Activated gamma-delta T cell treated with Interleukin-2 at 50 U/mL for 16 hours (primary cell): ENCODE measurements at regions not wholly inside any gene's neighbourhood (a gene's known extent, or its start where the extent isn't known, plus 50 kb on each side); places are given as distances from the start of the nearest gene placed in this dataset.

Source experiments
- DNase-seq: peaks from one replicate; pipeline ENCODE4 v3.0.0-alpha.2; 2020

DNA sequence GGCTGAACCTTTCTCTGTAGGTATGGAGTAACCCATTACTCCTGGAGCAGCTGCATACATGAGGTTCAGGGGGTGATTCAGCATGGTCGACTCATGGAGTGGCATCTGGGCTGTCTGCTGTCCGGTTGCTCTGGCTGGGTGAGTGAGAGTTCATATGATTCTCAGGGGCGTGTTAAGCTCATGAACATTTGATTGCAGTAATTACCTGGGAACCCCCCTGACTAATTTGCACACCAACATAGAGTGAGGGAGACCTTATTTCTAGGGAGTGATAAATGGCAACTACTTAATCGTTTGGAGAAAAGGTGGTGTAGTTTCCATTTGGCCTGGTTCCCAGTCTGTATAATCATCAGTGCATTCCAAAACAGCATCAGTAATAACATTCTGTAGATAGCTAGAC, 661.9 kb downstream of the ETS1 start:
- DNase-seq: no peak

DNA sequence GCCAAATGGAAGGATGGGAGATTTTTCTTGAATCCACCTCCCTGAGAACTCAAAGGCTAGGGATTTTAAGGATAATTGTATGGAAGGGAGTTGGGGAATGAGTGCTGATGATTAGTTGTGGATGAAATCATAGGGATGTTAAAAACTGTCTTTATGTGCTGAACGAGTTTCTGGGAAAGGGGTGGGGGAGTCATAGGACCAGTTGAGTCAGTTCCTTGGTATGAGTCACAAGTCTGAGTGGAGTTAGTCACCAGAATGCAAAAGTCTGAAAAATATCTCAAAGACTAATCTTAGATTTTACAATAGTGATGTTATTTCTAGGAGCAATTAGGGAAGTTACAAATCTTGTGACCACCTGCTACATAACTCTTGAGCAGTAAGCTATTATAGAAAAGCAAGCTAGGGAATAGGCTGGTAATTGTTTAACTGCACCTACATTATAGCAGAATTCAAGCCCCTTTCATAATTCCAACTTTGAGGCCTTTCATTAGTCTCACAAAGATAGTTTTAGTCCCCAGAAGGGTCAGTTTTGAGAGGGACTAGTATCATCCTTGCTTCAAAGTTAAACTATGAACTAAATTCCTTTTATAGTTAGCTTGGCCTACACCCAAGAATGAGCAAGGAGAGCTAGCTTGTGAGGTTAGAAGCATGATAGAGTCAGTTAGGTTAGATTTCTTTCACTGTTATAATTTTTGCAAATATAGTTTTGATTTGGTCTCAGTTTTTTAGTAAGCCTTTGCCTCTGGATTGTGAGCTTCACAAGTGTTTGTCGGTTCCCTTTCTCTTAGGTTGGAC, 668.0 kb downstream of the ETS1 start:
- DNase-seq: no peak

DNA sequence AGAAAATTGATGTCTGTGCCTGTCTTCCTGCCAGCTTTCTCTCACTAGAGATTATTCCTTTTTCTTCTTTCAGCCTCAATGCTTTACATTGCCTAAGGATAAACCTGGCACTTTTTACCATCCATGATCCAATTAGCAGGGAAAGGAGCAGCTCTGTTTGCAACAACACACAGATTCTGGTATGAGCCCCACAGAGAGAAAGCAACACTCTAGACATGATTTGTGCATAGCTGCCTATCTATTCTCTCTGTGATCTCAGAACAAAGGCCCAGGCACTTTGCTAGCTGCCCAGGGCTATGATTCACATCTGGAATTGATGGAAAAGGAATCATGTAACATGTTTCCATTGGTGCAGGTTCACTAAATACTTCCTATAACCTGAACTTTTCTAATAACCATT, 685.0 kb downstream of the ETS1 start:
- no peak for DNase-seq

DNA sequence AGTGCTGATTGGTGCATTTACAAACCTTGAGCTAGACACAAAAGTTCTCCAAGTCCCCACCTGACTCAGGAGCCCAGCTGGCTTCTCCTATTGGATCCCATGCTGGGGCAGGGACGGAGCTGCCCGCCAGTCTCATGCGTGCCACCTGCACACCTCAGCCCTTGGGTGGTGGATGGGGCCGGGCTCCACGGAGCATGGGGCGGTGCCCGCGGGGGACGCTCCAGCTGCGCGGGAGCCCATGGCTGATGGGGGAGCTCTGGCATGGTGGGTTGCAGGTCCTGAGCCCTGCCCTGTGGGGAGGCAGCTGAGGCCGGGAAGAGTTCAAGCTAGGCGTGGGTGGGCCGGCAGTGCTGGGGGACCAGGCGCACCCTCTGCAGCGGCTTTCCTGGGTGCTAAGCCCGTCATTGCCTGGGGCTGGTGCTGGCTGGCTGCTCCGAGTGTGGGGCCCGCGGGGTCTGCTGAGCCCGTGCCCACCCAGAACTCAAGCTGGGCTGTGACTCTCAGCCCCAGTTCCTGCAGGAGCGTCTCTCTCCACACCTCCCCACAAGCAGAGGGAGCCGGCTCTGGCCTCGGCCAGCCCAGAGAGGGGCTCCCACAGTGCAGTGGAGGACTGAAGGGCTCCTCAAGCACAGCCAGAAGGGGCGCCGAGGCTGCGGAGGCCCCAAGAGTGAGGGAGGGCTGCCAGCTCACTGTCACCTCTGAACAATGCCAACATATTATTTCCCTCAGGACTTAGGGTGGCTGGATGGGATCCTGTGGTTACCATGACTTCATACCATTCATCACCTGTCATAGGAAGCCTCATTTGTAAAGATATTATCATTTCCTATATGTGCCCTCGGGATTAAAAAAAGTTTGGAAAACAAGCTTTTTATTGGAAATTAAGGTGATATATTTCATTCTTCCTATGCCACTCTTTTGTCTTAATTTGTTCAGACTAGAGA, 688.7 kb downstream of the ETS1 start:
- DNase-seq: no peak

DNA sequence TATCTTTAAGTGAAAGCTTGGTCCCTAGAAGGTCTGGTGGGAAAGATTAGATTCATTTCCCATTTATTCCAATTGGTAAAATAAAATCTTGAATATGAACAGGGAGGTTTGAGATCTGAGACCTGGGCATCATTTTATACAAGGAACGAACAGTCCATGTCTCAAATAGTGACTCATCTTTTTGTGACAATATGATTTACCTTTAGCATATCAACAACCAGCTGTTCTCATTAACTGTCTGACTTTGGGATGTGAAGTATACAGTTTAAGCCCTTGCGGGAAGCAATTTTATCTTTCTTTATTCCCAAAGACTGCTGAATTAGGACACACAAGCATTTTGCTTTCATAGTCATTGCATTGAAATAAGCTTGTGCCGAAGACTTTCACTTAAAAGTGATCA, 691.6 kb downstream of the ETS1 start:
- DNase-seq: no peak

DNA sequence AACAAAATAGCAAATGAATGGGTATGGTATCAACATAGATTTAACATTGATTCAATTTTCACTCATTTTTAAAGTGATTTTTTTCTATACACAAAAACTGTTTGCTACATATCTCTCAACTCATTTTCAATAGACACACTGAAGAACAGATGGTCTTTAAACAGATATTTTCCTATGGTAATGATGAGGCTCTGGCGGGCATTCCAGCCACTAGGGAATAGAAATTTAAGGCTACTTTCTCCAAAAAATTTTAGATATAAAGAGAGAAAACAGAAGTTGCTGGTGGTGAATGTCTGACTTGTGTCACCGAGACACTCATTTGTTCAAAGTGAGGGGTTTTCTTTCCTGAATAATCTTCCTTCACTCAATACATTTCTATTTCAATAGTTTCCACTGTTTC, 693.0 kb downstream of the ETS1 start:
- DNase-seq: no peak

DNA sequence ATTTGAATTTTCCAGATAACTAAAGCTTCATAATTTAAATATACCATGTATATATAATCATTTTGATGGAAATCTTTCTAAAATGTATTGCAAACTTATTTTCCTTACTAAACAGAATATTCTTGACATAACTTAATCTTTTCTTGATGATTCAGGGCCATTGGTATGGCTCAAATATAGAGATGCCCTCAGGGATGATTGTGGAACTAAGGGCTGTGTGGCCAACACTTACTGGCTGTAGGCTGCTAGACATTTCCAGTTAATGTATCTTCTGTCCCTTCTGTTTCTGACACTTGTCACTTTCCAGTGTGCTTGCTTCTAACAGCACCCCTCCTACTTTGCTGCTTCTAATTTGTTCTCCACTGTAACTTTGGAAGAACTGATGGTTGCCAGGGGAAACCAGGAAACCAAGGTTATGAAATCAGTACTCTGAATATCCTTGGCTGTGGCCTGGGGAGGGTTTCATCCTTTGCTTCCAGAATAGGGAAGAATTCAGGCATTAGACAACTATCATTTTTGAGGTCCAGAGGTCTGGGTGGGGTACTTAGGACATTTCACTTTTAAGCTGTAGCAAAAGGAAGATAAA, 697.2 kb downstream of the ETS1 start:
- no peak for DNase-seq

DNA sequence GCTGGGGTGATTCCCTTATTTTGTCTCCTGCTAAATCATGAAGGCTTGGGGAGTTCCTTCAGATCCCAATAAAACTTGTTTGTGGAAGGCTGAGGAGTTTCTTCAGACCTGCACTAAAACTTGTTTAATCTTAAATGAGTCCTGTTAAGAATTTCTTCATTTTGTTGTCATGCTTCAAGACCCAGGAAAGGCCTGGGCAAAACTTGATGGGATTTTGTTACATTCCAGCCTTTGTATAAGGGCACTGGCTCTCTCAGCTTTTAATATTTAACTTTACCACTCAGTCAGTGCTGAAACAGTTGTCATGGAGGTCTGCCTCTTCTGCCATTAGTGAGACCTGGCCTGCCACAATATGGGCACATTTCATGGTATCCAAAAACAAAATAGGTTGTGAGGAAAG, 699.0 kb downstream of the ETS1 start:
- DNase-seq: no peak

DNA sequence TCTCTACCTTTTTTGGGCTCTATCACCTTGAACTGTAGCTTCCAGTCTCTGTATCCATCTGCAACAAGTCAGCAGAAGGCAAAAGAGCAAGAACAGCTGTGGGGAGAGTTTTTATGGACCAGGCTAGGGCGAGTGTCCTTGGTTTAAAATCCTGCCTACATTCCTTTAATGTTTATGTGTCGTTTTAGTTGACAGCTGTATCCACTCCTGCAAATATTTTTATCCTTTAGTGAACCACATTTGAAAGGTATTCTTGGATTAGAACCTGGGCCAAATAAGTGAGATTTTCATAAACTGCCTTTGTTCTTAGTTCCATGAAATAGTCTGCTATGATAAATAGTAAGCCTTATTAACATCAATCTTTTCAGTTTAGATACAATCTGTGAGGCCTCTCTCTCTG, 712.2 kb downstream of the ETS1 start:
- DNase-seq: no peak

DNA sequence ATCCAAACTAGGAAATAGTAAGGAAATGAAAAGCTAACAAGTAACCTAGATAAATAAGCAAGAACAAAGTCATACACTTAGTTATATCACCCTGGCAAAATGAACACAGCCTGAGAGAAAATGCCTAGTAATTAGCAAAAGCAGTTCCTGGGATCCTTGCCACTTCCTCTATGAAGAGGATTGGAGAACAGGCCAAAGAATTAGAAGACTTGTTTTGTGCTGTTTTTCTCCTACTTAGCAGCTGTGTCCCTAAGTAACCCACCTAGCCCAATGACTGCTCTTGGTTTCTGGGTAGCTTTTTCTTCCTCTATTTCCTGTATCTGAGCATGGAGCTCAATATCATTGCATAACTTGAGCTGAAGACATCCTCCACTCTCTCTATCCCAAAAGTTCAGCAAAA, 713.9 kb downstream of the ETS1 start:
- no peak for DNase-seq

DNA sequence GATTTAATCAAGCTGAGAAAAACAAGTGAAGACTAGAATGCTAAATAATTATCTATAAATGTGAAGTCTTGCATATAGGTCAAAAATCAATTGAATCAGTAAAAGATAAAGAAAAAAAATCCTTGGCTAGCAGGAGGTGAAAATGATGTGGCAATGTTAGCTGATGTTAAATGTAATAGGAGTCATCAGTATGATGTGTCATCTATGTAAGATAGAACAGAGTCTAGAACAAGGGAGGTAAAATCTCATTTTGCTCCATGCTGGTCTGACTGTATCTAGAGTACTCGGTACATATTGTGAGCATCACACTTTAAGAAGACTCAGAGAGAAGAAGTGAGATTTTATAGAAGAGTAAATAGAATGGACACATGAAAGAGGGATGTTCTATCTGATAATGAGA, 721.2 kb downstream of the ETS1 start:
- no peak for DNase-seq

DNA sequence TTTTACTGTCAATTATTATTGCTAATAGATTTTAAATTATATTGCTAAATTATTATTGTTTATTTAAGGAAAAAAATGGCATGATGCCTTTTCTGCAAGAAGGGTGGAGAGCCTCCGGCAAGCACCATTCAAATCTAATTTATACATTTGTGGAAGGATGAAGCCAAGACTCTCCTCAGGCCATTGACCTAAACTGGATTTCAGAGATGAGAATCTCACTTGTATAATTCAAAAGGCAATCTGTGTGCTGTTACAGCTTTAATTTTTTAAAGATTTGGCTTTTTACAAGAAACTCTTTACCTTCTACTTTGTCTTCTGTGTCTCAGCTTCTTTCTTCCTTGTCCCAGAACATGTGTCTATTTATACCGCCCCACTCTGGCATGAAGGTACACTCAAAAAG, 722.5 kb downstream of the ETS1 start:
- no peak for DNase-seq

DNA sequence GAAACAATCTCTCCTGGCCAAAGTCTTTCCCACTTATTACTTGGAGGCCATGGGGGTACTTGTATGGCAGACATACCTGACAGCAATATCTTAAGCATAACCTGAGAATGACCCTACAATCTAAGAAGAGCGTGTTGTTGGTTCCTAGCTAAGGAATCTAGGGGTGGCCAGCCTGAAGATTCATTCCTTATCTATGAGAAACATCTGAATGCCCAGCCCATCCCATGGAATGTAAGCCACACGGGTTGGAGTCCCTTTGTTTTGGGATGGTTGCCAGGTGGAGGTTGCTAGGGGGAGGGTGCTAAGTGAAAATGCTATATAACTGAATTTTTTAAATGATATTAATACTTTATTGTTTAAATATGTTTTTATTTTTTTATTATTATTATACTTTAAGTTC, 725.0 kb downstream of the ETS1 start:
- DNase-seq: no peak

DNA sequence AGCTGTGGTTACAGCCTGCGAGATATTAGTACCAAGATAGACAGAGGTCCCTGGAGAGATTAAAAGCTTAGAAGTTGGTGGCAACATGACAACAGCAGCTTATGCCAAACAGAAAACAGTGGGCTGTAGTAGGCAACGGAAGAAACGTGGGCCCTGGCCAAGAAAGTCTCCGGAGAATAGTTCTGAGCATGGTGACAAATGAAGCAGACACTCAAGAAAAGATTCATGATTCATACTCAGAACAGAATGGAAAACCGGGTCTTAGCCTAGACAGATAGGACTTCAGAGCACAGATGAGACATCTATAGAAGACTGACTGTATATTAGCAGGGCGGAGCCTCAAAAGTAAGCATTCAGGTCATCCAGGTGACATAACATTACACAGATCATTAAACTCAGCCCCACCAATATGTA, 727.4 kb downstream of the ETS1 start:
- DNase-seq: no peak

DNA sequence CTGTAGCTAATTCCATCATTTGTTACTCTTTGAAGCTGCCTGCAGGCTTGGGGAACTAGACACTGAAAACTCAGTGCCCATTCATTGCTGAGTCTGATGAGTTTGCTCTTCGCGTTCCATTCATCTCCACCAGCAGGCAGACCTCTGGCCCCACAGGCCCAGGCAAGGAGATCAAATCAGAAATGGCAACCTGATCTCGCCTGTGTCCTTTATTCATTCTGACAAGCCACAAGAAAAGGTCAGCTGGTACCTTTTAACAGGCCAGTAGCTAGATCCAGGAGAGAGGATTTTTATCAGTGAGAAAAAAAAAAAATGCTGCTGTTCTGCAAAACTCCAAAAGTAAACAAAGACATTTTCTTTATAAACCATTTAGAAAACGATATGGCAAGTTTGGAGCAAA, 742.5 kb downstream of the ETS1 start:
- DNase-seq: no peak

DNA sequence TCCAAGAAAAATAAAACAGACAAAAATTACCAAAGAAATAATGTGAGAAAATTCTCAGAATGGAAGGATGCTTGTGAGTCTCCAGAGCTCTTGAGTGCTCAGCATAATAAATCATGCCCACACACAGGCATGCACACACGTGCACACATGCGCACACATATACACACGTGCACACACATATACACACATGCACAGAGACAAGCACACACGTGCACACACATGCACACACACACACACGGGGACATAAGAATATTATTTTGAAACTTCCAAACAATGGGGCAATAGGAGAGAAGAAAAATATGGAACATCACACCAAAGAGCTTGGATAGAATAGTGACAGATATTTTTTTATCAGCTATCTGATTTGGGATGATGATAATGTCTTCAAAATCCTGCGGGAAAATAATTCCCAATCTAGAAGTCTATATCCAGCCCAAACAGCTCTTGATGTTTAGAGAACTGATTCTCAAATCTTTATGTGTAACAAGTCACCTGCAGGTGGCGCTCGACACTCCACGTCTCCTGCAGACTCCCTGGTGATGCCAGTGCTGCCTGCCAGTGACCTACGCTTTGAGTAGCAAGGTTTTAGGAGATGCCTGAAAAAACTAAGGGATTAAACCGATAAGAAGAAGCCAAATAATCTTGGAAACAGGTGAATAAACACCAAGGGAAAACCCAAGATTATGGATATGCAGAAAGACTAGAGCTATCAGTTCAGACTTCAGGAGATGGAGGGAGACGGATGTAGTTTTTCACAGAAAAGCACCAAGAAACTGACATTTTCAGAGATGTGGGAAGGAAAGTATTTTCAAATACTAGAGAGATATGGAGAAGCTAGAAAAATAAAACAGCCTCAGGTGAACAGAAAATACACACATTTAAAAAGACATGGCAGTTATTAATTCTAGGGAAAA, 743.6 kb downstream of the ETS1 start:
- peak; percentile 41 for DNase-seq

DNA sequence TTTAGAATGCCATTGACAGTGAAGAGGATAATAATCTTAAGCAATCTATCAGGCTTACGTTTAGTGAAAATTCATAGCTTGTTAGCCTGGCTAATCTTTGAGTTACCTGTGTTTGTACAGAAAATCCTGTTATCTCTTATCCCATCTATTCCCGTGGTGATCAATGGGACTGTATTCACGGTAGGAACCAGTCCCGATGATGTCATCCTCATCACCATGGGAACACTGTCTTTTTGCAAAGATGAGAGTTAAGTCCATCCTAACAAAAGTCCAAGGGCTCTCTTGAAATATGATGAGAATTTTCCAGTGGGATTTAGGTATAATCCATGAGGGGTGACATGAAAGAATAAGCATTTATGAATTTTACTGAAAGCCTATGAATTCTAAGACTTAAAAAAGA, 762.2 kb downstream of the ETS1 start:
- DNase-seq: no peak

DNA sequence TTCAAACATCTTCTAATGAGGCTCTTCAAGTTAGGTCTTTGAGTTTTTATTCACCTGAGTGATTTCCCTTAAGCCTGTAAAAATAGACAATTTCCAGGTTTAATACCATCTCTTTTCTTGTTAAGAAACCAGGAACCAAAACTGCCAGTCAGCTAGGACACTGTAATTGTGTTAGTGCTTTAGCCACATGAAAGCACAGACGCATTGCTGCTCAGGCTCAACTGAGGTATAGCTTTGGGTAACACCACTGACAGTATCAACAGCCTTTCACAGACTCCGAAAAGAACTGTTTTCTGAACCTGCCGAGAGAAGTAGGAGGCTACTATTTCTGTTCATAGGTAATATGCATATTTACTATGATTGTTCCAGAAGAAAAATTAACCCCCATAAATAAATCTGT, 768.7 kb downstream of the ETS1 start:
- DNase-seq: no peak

DNA sequence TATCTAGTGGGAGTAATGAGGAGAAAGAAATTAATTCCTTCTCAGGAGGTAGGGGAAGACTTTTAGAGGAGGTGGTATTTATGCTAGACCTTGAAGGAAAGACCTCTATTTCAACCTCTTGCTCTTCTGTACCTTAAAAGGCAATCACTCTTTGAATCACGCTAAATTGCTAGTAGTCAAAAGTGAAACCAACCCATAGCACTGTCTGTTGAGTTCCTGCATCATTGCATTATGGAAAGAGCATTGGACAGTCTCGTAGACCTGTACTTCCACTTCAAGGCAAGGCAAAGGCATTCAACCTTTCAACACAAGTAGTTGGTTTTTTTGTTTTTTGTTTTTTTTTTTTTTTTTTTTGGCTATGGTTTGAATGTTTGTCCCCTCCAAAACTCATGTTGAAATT, 770.4 kb downstream of the ETS1 start:
- DNase-seq: no peak

DNA sequence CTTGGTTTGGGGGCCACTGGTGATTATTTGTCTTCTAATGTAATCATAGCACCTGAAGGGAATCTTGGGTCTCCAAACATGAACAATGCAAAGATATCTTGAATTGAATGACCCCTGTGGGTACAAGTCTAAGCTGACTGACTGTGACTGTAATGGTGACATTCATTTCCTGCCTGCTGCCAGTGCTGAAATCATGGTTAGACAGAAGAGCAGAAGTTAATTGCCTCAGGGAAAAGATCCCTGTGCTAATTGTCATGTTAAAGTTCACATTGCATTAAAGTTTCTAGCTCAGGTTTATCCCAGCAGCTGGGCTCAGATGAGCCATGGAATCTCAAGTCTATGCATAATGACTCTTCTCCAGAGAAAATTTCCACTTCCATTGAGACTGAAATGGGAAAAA, 772.0 kb downstream of the ETS1 start:
- DNase-seq: no peak

DNA sequence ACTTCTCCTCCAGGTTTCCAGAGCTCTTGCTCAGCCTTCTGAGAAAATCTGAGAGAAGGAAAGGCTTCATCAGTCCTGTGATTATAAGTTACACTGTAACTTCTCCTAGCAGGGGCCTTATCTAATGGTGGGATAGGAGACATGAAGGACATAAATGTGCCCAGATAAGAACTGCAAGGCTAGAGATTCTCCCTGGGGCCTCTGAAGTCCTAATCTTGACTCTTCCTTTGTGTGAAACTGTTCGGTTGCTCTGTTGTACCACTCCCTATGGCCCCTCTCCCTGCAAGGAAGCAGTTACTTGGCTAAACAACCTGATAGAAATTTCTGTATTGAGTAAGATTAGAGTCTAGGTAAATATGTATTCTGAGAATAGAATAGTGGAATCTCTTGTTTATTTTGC, 780.9 kb downstream of the ETS1 start:
- DNase-seq: no peak

DNA sequence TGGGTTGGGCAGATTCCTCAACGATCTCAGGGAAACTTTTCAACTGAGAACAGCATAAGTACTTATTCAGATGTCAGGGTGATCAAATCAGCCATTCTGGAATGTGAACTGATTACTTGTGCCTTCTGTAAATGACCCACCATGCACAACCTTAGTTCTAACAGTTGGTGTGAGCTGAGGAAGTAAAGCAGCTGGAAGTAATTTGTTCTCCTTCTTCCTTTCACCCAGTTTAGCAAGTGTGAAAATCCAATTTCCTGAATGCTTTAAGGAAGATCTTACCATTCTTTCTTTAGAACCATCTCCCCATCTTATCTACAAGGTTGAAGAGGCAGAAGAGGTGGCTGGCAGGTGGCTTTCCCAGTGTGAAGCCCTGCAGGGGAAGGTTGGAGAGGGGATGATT, 781.6 kb downstream of the ETS1 start:
- DNase-seq: no peak
